Glomerular visceral epithelial cell (primary cell): ENCODE measurements at regions not wholly inside any gene's neighbourhood (a gene's known extent, or its start where the extent isn't known, plus 50 kb on each side); places are given as distances from the start of the nearest gene placed in this dataset.

Experiments used
- DNase-seq: peaks from one replicate; pipeline ENCODE4 v3.0.0-alpha.2; 2016; ENCODE audit errors: extremely low spot score

DNA sequence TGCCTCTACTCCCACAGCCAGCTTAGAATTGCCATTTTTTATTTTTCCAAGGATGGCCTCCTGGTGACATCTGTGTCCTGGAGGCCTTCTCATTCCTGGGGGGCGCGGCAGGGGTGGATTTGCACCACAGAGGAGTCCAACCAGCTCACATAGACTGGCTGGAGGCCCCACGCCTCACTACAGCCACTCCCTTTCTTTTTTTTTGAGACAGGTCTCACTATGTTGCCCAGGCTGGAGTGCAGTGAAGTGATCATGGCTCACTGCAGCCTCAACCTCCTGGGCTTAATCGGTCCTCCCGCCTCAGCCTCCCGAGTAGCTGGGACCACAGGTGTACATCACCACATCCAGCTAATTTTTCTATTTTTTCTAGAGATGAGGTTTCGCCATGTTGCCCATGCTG is 57.6 kb upstream of the DOCK1 start:
- DNase-seq, result no peak

GRCh38 chr10:126849646-126850045 is 55.6 kb upstream of the DOCK1 start:
- DNase-seq, result no peak

GRCh38 chr10:126851414-126852108 is 53.7 kb upstream of the DOCK1 start:
- DNase-seq, result no peak

GRCh38 chr10:126854726-126855495 is 50.3 kb upstream of the DOCK1 start:
- no peak for DNase-seq
